ENCODE measurements at regions not wholly inside any gene's neighbourhood (a gene's known extent, or its start where the extent isn't known, plus 50 kb on each side); places are given as distances from the start of the nearest gene placed in this dataset.

GRCh38 chr11:113553915-113554314 is 78.7 kb upstream of the DRD2 start:
- TF ChIP-seq CTCF (conservative IDR thresholded peaks at IDR 0.05), result no peak
- no peak for TF ChIP-seq EZH2 (IDR thresholded peaks at IDR 0.05; ENCODE audit: low read depth)
